ENCODE measurements at regions not wholly inside any gene's neighbourhood (a gene's known extent, or its start where the extent isn't known, plus 50 kb on each side); places are given as distances from the start of the nearest gene placed in this dataset.
A peak's percentile ranks its signal among the peaks of the same experiment; 100 is the strongest.

- intact Hi-C loops (cut with DNase I): no loop called here
- peak in 2 of 42 donors; percentile 22 to 37 for DNase-seq
These were observed 93.4 kb upstream of the IRX4 start for GRCh38 chr5:1975898-1976765.

- intact Hi-C loops (cut with DNase I): no loop called here
- peak in 2 of 42 donors; percentile 6 to 30 for DNase-seq
These were observed 92.6 kb upstream of the IRX4 start for GRCh38 chr5:1975406-1975715.

- intact Hi-C loops (cut with DNase I): no loop called here
- peak in 2 of 42 donors; percentile 14 to 25 for DNase-seq
These were observed 92.0 kb upstream of the IRX4 start for GRCh38 chr5:1974501-1975405.

- intact Hi-C loops (cut with DNase I): no loop called here
- no peak for DNase-seq
These were observed 91.4 kb upstream of the IRX4 start for GRCh38 chr5:1974081-1974480.

GRCh38 chr5:1973391-1974013 is 90.8 kb upstream of the IRX4 start:
- intact Hi-C loops (cut with DNase I): no loop called here
- DNase-seq: peak in 10 of 42 donors; percentile 4 to 61 (median 22)

- DNase-seq: peak in 1 of 42 donors; percentile 11
- intact Hi-C loops (cut with DNase I): no loop called here
These were observed 89.2 kb upstream of the IRX4 start for GRCh38 chr5:1971944-1972343.

- intact Hi-C loops (cut with DNase I): no loop called here
- peak in 2 of 42 donors; percentile 9 to 29 for DNase-seq
These were observed 85.0 kb upstream of the IRX4 start for GRCh38 chr5:1967736-1968135.

- intact Hi-C loops (cut with DNase I): no loop called here
- peak in 1 of 42 donors; percentile 3 for DNase-seq
These were observed 83.7 kb upstream of the IRX4 start for GRCh38 chr5:1966461-1966860.

GRCh38 chr5:1965925-1966324 is 83.2 kb upstream of the IRX4 start:
- peak in 1 of 42 donors; percentile 7 for DNase-seq
- intact Hi-C loops (cut with DNase I): no loop called here

GRCh38 chr5:1963941-1964451 is 81.3 kb upstream of the IRX4 start:
- intact Hi-C loops (cut with DNase I): no loop called here
- peak in 1 of 42 donors; percentile 10 for DNase-seq

GRCh38 chr5:1963358-1963757 is 80.6 kb upstream of the IRX4 start:
- peak in 1 of 42 donors; percentile 1 for DNase-seq
- intact Hi-C loops (cut with DNase I): no loop called here

- no peak for DNase-seq
- intact Hi-C loops (cut with DNase I): no loop called here
These were observed 80.1 kb upstream of the IRX4 start for GRCh38 chr5:1962619-1963355.

GRCh38 chr5:1961952-1962595 is 79.3 kb upstream of the IRX4 start:
- intact Hi-C loops (cut with DNase I): no loop called here
- peak in 2 of 42 donors; percentile 1 to 12 for DNase-seq

GRCh38 chr5:1961304-1961946 is 78.7 kb upstream of the IRX4 start:
- no peak for DNase-seq
- intact Hi-C loops (cut with DNase I): no loop called here

- DNase-seq: no peak
- intact Hi-C loops (cut with DNase I): no loop called here
These were observed 78.0 kb upstream of the IRX4 start for GRCh38 chr5:1960595-1961303.

GRCh38 chr5:1959725-1960581 is 77.2 kb upstream of the IRX4 start:
- DNase-seq: no peak
- intact Hi-C loops (cut with DNase I): no loop called here

All from head of caudate nucleus (tissue), 42 donors.